ENCODE measurements at regions not wholly inside any gene's neighbourhood (a gene's known extent, or its start where the extent isn't known, plus 50 kb on each side); places are given as distances from the start of the nearest gene placed in this dataset.

DNA sequence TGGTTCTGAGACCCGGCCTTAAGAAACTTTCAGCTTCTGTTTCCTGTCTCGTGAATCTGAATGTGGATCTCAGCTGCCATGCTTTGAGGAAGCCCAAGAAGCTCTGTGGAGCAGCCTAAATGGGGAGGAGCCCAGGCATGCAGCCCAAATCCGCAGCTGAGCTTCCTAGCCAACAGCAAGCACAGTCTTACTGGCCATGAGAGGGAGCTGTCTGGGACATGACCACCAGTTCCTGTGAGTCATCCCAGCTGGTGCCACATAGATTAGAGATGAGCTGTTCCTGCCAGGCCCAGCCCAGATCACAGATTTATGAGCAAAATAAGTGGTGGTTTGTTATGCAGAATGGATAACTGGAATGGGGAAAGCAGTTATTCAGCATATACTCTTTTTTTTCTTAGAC is 224.4 kb upstream of the APCDD1 start:
- no peaks in the 10 kb centered on the region for H3K27me3 ChIP-seq (ENCODE audit: control insufficient read depth in 2 of 2, insufficient read depth in 2 of 2, low read length in 2 of 2)
- no peak overlapping the region for H3K4me3 Mint-ChIP-seq
- ChIA-PET CTCF (no interaction called here), POLR2A (no interaction called here)
- peaks cover 4 to 30% (median 11%) of the 10 kb centered on the region in 11 donors for H3K9me3 Mint-ChIP-seq
- H3K9me3 ChIP-seq (ENCODE audit: control insufficient read depth in 2 of 3, low read length in 3 of 3) = no peaks in the 10 kb centered on the region
- H3K36me3 Mint-ChIP-seq = peaks cover 0 to 4% (median 0%) of the 10 kb centered on the region in 5 donors
- H3K27me3 Mint-ChIP-seq = peaks cover 0 to 18% (median 2%) of the 10 kb centered on the region in 5 donors
- intact Hi-C loops (cut with micrococcal nuclease) = no loop called here
- no peak overlapping the region for H3K27ac Mint-ChIP-seq
- H3K4me3 ChIP-seq (ENCODE audit: low read length) = no peak overlapping the region
- no peak for DNase-seq
- no peaks in the 10 kb centered on the region for H3K36me3 ChIP-seq (ENCODE audit: control insufficient read depth in 2 of 3, insufficient read depth in 3 of 3, low read length in 3 of 3)
- H3K27ac ChIP-seq (ENCODE audit: low read depth, low read length) = no peak overlapping the region
- no peak for ATAC-seq
- no peaks in the 10 kb centered on the region for H3K4me1 Mint-ChIP-seq
- H3K4me1 ChIP-seq (ENCODE audit: control insufficient read depth in 2 of 2, insufficient read depth in 2 of 2, low read length in 2 of 2) = no peaks in the 10 kb centered on the region

DNA sequence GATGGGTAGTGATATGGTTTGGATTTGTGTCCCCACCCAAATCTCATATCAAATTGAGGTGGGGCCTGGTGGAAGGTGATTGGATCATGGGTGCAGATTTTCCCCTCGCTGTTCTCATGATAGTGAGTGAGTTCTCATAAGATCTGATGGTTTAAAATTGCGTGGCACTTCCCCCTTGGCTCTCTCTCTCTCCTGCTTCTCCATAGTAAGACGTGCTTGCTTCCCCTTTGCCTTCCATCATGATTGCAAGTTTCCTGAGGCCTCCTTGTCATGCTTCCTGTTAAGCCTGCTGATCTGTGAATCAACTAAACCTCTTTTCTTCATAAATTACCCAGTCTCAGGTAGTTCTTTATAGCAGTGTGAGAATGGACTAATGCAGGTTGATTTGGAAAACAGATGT is 223.2 kb upstream of the APCDD1 start:
- Histone ChIP-seq H3K9me3 (ENCODE audit: control insufficient read depth in 2 of 3, low read length in 3 of 3) (no peaks in the 10 kb centered on the region), H3K4me1 (ENCODE audit: control insufficient read depth in 2 of 2, insufficient read depth in 2 of 2, low read length in 2 of 2) (no peaks in the 10 kb centered on the region), H3K4me3 (ENCODE audit: low read length) (no peak overlapping the region), H3K27me3 (ENCODE audit: control insufficient read depth in 2 of 2, insufficient read depth in 2 of 2, low read length in 2 of 2) (no peaks in the 10 kb centered on the region), H3K27ac (ENCODE audit: low read depth, low read length) (no peak overlapping the region), H3K36me3 (ENCODE audit: control insufficient read depth in 2 of 3, insufficient read depth in 3 of 3, low read length in 3 of 3) (no peaks in the 10 kb centered on the region)
- ChIA-PET POLR2A (no interaction called here), CTCF (no interaction called here)
- ATAC-seq (no peak), DNase-seq (no peak)
- peaks cover 0 to 4% (median 0%) of the 10 kb centered on the region in 5 donors for H3K36me3 Mint-ChIP-seq
- H3K4me3 Mint-ChIP-seq = no peak overlapping the region
- intact Hi-C loops (cut with micrococcal nuclease) = no loop called here
- H3K27ac Mint-ChIP-seq = no peak overlapping the region
- H3K4me1 Mint-ChIP-seq = no peaks in the 10 kb centered on the region
- H3K27me3 Mint-ChIP-seq = peaks cover 0 to 18% (median 2%) of the 10 kb centered on the region in 5 donors
- H3K9me3 Mint-ChIP-seq = peaks cover 0 to 26% (median 7%) of the 10 kb centered on the region in 11 donors

DNA sequence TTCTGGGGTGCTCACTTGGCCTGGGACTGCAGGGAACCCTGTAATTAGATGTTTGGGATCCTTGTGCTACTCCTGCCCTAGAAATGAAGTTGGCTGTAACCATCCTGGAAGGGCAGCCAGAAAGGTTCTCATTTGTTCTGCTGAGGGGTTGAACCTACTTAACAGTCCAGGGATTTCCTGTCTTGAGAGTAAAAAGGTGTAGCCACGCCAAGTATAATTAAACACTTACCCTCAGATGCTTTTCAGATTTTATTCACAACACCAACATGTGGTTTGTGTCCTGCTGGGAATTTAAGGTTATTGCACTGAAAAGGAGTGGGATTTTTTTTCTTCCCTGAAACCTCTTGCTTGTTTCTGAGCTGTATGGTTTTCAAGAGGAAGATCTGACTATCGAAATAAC is 222.4 kb upstream of the APCDD1 start:
- no peak overlapping the region for H3K27ac Mint-ChIP-seq
- H3K27me3 ChIP-seq (ENCODE audit: control insufficient read depth in 2 of 2, insufficient read depth in 2 of 2, low read length in 2 of 2) = no peaks in the 10 kb centered on the region
- H3K4me3 Mint-ChIP-seq = no peak overlapping the region
- peaks cover 0 to 4% (median 0%) of the 10 kb centered on the region in 5 donors for H3K36me3 Mint-ChIP-seq
- no peak overlapping the region for H3K4me3 ChIP-seq (ENCODE audit: low read length)
- H3K4me1 ChIP-seq (ENCODE audit: control insufficient read depth in 2 of 2, insufficient read depth in 2 of 2, low read length in 2 of 2) = no peaks in the 10 kb centered on the region
- ATAC-seq (no peak), DNase-seq (no peak)
- CTCF ChIA-PET = no interaction called here
- H3K27ac ChIP-seq (ENCODE audit: low read depth, low read length) = no peak overlapping the region
- no peaks in the 10 kb centered on the region for H3K9me3 ChIP-seq (ENCODE audit: control insufficient read depth in 2 of 3, low read length in 3 of 3)
- peaks cover 0 to 21% (median 2%) of the 10 kb centered on the region in 5 donors for H3K27me3 Mint-ChIP-seq
- peaks cover 0 to 26% (median 6%) of the 10 kb centered on the region in 11 donors for H3K9me3 Mint-ChIP-seq
- no peaks in the 10 kb centered on the region for H3K4me1 Mint-ChIP-seq
- POLR2A ChIA-PET = no interaction called here
- intact Hi-C loops (cut with micrococcal nuclease) = no loop called here
- no peaks in the 10 kb centered on the region for H3K36me3 ChIP-seq (ENCODE audit: control insufficient read depth in 2 of 3, insufficient read depth in 3 of 3, low read length in 3 of 3)

DNA sequence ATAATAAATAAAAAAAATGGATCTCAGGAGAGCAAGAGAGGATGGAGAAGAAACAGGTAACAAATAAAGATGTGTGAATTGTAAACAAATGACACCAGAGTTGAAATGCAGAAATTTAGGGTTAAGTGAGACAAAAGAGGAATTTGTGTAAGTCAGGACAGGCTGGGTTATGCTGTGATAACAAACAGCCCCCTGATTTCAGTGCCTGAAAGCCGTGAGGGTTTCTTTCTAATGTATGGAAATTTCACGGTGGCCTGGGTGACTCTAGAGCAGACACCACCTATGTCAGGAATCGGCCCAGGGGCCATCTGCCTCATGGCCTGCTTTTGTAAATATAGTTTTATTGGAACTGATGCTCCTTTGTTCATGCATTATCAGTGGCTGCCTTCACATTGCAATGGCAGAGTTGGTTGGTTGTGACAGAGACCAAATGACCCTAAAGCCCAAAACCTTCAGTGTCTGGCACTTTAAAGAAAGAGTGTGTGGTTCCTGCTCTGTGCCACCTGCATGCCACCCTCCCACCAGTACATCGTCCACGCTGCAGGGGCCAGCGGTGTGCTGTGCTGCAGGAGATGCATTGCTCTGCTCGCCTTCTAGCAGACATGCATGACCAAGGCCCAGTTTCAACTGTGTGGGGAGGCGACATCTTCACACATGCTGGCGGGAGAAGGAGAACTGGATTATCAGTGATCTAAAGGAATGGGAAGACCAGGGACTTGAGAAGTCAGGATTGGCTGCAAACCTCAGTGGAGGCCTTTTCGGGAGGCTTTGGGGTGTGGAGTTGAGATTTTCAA is 221.2 kb upstream of the APCDD1 start:
- H3K27me3 Mint-ChIP-seq = peaks cover 0 to 23% (median 4%) of the 10 kb centered on the region in 5 donors
- ChIA-PET POLR2A (no interaction called here), CTCF (no interaction called here)
- Histone ChIP-seq H3K4me3 (ENCODE audit: low read length) (no peak overlapping the region), H3K9me3 (ENCODE audit: control insufficient read depth in 2 of 3, low read length in 3 of 3) (no peaks in the 10 kb centered on the region), H3K27me3 (ENCODE audit: control insufficient read depth in 2 of 2, insufficient read depth in 2 of 2, low read length in 2 of 2) (no peaks in the 10 kb centered on the region), H3K4me1 (ENCODE audit: control insufficient read depth in 2 of 2, insufficient read depth in 2 of 2, low read length in 2 of 2) (no peaks in the 10 kb centered on the region), H3K36me3 (ENCODE audit: control insufficient read depth in 2 of 3, insufficient read depth in 3 of 3, low read length in 3 of 3) (no peaks in the 10 kb centered on the region), H3K27ac (ENCODE audit: low read depth, low read length) (no peak overlapping the region)
- no peak overlapping the region for H3K27ac Mint-ChIP-seq
- DNase-seq (no peak), ATAC-seq (no peak)
- peaks cover 0 to 26% (median 6%) of the 10 kb centered on the region in 11 donors for H3K9me3 Mint-ChIP-seq
- no peaks in the 10 kb centered on the region for H3K4me1 Mint-ChIP-seq
- no peak overlapping the region for H3K4me3 Mint-ChIP-seq
- intact Hi-C loops (cut with micrococcal nuclease) = no loop called here
- peaks cover 0 to 4% (median 0%) of the 10 kb centered on the region in 5 donors for H3K36me3 Mint-ChIP-seq

DNA sequence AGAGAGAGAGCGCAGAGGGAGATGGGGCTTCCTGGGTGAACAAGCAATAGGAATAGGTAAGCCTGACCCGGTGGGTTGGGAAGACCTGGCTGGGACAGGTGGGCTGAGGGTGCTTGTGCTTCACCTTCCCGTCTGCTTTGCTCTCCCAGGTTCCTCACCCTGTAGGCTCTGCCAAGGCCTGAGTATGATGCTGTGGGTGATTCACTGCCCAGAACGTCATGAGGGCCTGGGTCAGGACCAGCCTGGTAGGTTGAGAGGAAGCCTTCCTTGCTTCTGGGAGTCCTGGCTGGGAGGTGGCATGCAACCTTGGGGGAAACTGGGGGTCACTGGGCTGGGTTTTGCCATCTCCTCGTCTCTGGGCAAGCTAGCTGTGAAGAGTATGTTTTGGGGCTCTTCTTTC is 220.2 kb upstream of the APCDD1 start:
- no peak overlapping the region for H3K27ac Mint-ChIP-seq
- intact Hi-C loops (cut with micrococcal nuclease) = no loop called here
- H3K9me3 Mint-ChIP-seq = peaks cover 0 to 26% (median 5%) of the 10 kb centered on the region in 11 donors
- Histone ChIP-seq H3K4me1 (ENCODE audit: control insufficient read depth in 2 of 2, insufficient read depth in 2 of 2, low read length in 2 of 2) (no peaks in the 10 kb centered on the region), H3K36me3 (ENCODE audit: control insufficient read depth in 2 of 3, insufficient read depth in 3 of 3, low read length in 3 of 3) (no peaks in the 10 kb centered on the region), H3K4me3 (ENCODE audit: low read length) (no peak overlapping the region), H3K9me3 (ENCODE audit: control insufficient read depth in 2 of 3, low read length in 3 of 3) (no peaks in the 10 kb centered on the region), H3K27ac (ENCODE audit: low read depth, low read length) (no peak overlapping the region), H3K27me3 (ENCODE audit: control insufficient read depth in 2 of 2, insufficient read depth in 2 of 2, low read length in 2 of 2) (no peaks in the 10 kb centered on the region)
- peaks cover 0 to 23% (median 4%) of the 10 kb centered on the region in 5 donors for H3K27me3 Mint-ChIP-seq
- H3K4me1 Mint-ChIP-seq = no peaks in the 10 kb centered on the region
- DNase-seq (no peak), ATAC-seq (no peak)
- POLR2A ChIA-PET = no interaction called here
- H3K4me3 Mint-ChIP-seq = no peak overlapping the region
- CTCF ChIA-PET = no interaction called here
- H3K36me3 Mint-ChIP-seq = peaks cover 0 to 4% (median 0%) of the 10 kb centered on the region in 5 donors

DNA sequence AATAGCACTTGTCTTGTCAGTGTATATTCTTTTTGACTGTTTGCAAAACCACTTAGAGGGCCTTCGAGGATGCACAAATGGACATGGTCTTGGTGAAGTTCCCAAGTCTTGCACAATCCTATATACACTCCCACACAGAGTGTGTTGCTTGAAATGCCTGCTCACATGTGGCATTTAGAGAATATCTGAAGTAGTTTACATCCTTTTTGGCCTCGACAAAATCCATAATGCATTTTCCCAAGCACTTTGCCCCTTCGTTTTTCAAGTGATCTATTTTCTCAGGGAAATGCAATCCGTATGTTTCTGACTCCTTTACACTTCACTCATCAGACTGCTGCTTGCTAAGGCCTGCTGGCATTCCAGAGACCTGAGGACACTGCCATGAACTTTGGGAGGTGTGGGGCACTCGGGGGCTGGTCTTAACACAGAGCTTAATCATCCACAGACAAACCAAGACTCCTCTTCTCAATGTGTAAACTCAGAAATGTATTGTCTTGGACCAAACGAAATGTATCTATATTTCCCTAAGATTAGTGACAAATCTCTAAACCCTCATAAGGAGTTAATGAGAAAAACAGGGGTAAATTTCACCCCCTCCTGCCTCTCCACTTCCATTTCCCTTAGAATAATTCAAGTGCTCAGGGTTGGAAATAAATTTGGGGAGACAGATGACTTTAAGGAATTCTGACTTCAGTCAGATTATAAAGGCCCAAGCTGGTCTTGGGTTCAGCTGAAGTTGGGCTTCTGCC is 219.3 kb upstream of the APCDD1 start:
- ATAC-seq = no peak
- H3K9me3 ChIP-seq (ENCODE audit: control insufficient read depth in 2 of 3, low read length in 3 of 3) = no peaks in the 10 kb centered on the region

More for the DNA sequence above, 219.3 kb upstream of the APCDD1 start:
- Mint-ChIP-seq H3K27ac (no peak overlapping the region), H3K27me3 (peaks cover 0 to 23% (median 4%) of the 10 kb centered on the region in 5 donors), H3K36me3 (peaks cover 0 to 4% (median 0%) of the 10 kb centered on the region in 5 donors), H3K4me1 (no peaks in the 10 kb centered on the region), H3K9me3 (peaks cover 0 to 21% (median 4%) of the 10 kb centered on the region in 11 donors), H3K4me3 (no peak overlapping the region)
- ChIA-PET CTCF (interaction anchor here (0.8 kb wide), 1 partner anchor 8 kb away, joined by 3 read pairs; no protein-coding TSS in a partner anchor), POLR2A (no interaction called here)
- intact Hi-C loops (cut with micrococcal nuclease) = no loop called here
- Histone ChIP-seq H3K27ac (ENCODE audit: low read depth, low read length) (no peak overlapping the region), H3K27me3 (ENCODE audit: control insufficient read depth in 2 of 2, insufficient read depth in 2 of 2, low read length in 2 of 2) (no peaks in the 10 kb centered on the region), H3K4me3 (ENCODE audit: low read length) (no peak overlapping the region), H3K4me1 (ENCODE audit: control insufficient read depth in 2 of 2, insufficient read depth in 2 of 2, low read length in 2 of 2) (no peaks in the 10 kb centered on the region), H3K36me3 (ENCODE audit: control insufficient read depth in 2 of 3, insufficient read depth in 3 of 3, low read length in 3 of 3) (no peaks in the 10 kb centered on the region)
- DNase-seq = no peak

All from naive thymus-derived CD4-positive, alpha-beta T cell (primary cell).